ENCODE measurements at regions not wholly inside any gene's neighbourhood (a gene's known extent, or its start where the extent isn't known, plus 50 kb on each side); places are given as distances from the start of the nearest gene placed in this dataset.

DNA sequence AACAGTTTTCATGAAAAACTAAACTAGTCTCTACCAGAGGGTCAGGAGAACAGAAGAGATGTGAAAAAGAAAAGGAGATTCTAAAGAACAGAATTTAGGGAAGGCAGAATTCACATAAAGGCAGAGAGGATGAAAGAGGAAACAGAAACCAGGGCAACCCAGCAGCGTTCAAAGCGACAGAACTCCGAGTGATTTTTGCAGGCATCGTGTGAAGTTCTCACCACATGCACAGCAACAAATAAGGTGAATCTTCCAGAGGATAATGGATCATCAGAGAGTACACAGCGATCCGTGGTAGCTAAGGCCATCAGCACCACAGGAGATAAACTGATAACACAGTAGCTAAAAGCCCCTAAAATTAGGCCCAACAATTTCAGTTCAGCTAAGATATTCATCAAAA is 250.8 kb upstream of the THBS1 start:
- no peak for DNase-seq

DNA sequence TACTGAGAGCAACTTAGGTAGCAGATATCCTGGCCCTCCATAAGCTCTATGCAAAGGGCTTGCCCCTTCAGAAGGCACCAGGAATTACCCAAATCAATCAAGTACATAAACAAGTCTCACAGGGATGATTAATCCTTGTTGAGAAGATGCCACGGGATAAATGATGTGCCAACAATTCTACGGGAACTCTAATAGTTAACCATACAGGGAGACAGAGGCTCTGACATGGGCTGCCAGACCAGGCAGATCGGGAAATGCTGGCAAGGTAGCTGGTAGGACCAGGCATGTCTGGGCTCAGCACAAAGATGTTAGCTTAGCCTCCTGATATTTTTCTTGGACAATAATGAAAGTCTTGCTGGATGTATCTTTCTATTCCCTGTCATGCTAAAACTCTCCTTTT is 249.3 kb upstream of the THBS1 start:
- no peak for DNase-seq

DNA sequence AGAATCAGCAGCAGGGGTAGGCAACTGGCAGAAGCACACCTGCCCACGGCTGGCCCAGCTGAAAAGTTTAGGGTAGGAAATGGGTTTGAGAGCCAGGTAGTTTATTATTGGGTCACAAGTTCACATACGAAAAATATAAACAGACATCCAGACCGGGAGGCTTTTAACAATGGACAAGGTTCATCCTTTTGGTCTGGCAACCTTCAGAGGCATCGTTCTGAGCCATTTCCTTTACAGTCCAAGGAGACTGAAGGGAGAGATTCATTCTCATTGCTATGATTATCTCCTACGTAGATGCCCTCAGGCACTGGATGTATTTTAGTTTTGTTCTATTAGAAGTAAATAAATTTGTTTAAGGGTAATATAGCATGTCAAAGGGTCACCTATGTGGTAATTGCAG is 248.0 kb upstream of the THBS1 start:
- no peak for DNase-seq

DNA sequence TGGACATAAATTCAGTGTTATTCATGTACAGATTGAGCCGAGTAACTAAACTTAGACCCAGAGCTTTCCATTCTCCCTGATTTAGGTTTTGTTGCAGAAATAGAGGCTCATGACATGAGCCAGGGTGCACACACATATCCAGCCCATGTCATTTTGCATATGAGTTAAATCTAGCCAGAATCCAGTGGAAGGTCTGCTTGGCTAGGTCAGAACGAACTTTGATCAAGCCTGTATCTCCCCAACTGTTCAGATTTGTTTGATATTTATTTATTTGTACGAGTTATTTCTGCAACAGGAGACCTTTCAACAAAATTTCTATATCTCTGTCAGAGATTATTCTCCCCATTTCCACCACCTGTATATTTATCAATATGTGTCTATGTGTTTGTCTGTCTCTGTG is 247.5 kb upstream of the THBS1 start:
- DNase-seq: no peak

DNA sequence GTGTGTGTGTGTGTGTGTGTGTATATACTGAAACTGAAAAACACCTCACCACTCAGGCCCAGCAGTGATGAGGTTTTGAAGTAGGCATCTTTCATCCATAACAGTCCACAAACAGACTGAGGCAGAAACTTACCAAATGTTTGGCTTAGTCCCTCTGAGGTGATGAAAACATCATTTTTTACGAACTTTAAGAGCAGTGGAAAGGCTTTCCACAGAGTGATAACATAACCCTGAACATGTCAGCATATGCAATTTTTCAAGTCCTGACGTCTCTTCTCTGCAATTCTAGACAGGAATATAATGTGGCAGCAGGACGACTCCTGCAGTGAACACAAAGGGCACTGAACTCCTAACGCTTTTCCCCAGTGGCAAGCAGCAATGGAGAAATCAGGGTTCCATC is 247.0 kb upstream of the THBS1 start:
- no peak for DNase-seq

DNA sequence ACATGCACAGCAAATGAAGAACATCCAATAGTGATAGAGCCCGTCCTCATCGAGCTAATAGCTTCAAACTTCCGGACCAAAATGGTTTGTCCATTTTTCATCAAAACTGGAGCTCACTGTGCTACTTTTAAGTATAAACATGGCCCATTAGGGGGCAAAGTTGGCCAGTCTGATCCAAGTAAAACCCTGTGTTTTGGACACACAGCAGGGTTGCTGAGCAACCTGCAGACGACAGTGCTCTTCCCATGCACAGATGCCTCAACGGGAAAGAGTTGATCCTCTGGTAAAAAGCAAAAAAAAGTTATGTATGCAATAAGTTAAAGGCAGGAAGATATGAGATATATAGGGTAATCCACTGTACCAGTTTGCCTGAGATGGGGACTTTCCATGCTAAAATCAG is 244.0 kb upstream of the THBS1 start:
- DNase-seq: no peak

DNA sequence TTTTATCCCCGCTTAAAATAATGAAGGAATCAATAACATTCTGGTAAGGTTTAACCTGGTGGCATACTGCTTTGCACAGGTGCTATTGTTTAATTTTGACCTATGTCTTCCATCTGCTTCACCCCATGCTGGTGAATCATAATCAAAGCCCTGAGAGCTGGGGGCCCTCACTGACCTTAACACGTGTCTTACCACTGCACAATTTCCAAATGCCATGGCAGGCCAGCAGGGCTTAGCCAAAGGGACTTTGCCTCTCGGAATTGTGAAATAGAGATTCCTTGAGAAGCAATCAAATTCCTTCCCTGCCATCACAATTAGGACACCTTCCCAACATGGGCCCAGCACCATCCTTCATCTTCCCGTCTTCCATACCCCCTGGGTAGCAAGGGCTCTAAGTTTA is 242.6 kb upstream of the THBS1 start:
- no peak for DNase-seq

DNA sequence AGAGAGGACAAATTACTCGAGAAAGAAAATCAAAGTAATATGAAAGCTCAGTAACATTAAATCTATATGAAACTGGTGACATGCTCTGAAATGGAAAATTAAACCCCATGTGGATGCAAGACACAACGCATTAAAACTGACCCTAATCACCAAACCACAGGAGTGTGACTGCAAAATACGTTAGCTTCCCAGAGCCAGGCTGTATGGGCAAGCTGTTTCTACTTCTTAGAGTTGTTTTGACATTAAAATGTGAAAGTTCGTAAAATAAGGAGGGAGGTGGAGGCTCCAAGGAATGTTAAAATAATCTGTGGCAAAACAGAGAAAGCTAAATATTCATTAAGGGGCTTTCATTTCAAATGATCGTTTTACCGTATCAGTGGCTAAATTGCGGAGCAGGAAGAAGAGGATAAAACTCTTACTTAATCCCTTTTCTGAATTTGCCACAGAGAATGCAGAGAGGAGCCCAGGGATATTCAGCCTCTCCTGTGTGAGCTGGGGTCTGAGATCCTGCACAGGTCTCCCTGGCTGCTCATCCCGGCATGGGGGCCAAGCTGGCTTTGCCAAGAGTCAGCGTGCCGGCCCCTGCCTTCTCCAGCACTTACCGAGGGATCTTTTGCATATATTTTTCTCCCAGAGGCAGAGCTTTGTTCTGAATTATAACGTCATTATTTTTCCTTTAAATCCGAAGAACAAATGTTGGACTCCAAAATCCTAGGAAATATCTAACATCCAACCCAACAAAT is 239.8 kb upstream of the THBS1 start:
- DNase-seq: no peak

DNA sequence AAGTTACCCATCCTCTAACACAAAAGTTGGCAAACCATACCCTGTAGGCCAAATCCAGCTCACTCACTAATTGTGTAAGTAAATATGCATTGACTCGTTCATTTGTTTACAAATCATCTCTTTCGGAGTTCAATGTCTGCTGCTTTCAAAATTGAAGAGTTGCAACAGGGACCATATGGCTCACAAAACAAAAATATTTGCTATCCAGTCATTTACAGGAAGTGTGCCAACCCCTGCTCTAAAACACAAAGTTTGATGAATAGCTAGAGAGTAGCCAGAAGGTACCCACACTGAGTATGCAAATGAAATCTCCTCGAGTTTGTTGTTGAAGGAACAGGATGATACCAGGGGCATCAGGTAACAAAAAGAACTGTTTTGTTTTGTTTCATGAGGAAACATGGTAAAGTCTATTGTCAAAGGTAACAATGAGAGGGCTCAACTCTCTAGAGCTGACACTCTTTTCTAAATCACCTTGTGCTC is 236.2 kb upstream of the THBS1 start:
- DNase-seq: no peak

DNA sequence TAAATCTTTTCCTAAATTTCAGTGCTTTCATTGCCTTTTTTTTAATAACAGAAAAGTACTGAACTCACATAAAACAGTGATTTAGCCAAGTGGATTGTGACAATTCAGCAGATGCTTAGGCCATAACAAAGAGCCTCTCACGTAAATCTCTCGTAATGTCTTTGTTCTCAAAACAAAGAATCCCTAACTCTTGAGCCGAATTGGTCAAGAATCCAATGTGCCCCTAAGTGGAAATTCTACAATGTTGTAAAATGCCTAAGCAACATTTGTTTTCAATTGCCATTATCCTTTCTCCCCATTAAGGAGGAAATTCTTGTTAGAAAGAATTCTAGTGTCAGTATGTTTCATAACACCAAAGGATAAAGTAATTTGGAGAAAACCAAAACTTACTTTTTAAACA is 235.7 kb upstream of the THBS1 start:
- DNase-seq: no peak

DNA sequence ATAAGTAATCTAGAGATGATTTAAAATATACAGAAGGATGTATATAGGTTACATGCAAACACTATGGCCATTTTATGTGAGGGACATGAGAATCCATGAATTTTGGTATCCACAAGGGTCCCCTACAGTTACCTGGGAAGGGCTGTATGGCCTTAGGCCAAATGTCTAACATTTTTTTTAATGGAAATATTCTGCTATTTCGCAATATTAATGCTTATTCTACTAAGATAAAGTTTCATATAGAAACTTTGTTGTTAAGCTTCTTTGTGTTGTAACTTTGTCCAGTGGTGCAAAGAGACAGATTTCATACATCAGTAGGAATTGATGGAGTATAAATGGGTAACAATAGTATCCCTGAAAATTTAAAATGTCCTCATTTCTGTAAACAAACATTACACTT is 233.4 kb upstream of the THBS1 start:
- DNase-seq: no peak

DNA sequence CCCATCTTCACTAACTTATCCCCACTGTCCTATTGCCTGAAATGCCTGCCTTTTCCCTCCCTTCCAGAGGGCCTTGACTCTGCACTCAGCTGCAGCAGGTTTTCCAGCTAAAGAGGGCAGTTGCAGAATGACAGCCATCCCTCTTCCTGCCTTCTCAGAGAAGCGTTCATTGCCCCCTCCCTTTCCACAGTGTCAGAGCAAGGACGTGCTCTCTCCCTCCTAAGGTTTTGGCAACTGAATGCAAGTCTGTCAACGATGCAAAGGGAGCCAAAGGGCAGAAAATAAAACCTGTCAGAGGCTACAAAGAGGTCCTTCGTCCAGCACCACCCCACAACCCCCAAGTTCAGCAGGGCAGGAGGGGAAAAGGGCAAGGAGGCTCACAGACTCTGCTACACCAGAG is 230.1 kb upstream of the THBS1 start:
- DNase-seq: no peak

DNA sequence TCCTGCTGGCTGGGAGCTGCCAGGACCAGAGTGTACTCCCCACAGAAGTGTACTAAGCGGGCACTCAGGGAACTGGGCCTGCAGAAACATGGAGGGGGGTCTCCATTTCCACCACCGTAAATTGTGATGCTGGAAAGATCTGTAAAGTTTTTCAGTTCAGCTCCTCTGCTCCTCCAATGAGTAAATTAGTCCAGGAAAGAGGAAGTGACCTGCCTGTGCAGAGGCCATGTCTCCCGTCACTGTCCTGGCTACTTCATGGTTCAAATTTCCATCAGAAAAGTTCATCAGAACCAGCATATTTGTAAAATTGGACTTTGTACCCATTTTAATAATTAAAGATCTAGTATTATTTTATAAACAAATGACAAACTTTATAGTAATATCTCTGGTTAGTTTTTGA is 226.7 kb upstream of the THBS1 start:
- DNase-seq: no peak

DNA sequence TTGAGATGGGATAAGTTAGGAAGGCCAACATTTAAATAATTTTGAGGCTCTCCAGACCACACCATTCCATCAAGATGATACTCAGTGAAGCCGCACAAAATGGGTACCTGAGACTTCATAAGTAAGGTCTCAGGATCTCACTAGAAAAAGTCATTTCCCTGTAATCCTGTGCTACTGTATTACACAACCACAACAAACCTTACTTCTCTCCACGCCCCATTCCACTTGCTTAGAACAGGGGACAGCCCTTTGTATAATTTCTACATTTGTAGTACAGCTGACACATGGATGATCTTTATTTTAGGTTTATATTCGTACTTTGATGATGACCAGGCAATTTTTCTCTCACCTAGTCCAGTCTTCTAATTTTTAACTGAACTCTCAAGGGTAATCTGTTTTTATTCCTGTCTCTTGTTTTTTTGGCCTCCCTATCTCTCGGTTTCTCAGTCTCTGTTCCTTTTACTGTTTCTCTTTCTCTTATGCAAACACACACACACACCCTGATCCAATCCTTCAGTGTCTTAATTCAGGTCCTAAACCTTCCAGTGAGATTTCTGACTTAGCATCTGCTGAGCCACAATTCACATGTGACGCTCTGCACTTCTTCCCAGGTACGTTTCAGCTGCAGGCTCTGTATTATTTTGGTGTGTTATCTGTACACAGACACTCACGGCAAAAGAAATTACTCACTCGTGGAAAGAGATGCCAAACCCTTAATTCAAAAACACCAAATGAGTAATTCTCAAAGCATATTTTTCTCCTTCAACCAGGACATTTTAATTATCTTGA is 223.2 kb upstream of the THBS1 start:
- no peak for DNase-seq

DNA sequence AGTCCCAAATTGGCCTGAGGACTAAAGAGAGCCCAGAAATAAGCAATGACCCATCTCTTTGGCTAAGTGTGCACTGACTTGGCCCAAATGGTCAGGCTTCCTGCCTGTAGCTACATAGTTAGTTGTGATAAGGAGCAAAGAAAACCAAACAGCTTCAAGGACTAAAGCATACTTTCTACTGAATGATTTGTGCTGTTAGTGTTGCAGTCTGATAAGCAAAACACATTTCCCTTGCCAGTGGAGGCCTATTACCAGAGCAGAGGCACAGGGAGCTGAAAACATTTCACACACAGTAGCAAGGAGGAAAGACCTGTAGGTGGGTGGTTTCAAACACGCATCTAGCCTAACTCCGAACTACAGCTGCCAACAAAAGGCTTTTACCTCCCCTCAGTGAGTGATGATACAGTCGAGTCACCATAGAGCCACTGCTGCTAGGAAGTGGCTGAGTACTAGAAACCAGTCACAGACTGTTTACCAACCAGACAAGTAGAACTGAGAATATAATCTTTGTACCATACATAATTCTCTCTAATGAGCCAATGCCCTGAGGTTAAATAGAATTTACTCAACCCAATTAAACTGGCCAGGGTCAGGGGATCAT is 222.3 kb upstream of the THBS1 start:
- DNase-seq: no peak

DNA sequence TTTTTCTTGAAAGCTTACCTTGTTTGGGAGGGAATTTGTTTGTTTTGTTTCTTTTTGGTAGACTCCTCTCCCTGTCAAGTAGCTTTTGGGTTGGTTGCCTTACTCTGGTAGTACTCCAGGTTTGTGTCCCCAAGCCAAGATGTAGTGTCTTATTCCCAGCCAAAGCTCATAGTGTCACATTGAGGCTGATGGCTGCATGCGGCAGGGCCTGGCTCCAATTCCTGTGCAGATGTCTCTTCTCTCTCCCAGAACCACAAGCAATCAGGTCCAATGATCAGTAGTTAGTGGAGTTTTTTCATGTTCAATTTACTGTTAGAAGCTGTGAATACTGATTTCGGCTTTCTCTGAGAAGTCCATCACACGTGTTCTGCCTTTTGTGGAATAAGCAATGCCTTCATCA is 221.1 kb upstream of the THBS1 start:
- DNase-seq: no peak

DNA sequence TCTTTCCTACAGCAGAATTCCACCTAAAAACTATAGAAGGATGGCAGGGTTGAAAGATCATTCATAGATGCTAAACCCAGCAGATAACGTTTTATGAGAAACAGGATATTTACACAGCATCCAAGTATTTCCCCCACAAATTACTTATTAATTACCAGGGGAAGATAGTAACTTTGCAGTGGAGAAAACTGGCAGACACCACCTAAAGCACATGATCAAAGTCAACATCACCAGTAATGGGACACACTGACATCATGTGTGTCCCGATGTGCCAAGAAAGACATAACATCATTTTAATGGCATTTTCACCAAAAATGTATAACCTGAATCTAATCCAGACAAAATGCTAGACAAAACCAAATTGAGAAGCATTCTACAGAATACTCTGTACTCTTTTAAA is 220.4 kb upstream of the THBS1 start:
- DNase-seq: no peak

DNA sequence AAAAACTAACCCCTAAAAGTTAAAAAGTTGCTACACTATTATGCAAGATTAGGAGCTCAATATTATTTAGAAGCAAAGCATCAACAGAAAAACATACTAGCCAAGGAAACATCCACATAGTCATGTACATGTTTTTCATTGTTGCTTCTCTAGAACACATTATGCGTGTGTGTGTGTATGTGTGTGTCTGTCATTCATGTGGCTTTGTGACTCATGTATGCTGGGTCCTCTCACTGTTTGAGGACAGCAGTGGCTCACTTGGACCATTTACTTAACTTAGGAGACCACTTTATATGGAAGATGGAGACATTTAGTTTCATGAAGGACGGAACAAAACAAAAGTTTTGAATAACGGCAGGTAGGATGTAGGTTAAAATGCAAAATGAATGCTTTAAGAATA is 219.4 kb upstream of the THBS1 start:
- no peak for DNase-seq

DNA sequence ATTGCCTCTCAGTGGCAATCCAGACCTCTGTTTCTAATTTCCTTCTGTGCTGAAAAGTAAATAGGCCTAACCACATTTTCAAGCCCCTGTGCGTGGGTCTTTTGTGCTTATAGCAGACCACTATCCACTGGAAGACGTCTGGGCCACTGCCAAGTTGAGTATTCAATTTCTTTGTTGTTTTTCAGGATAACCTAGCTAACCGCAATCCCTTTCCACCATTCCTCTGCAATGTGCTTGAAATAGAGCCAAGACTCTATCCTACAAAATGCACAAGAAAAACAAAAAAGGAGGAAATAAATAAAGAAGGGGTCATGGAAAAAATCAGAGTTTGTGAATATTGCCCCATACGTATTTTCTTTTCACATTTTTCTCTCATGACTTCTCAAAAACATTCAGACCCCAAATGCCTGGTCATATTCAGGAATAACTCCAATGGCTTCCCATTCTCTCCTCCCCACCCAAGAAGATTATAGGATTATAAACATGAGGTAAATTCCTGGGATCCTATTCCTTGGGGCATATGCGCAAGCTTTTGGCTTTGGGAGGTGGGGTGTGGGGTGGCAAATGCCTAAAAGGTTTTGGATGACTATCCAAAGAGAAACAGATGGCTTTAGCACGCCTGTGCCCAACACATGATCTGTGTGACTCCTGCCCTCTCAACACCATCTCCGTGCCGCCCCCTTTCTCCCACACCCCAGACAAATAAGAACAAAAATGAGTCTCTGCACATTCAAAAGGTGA is 217.9 kb upstream of the THBS1 start:
- no peak for DNase-seq

DNA sequence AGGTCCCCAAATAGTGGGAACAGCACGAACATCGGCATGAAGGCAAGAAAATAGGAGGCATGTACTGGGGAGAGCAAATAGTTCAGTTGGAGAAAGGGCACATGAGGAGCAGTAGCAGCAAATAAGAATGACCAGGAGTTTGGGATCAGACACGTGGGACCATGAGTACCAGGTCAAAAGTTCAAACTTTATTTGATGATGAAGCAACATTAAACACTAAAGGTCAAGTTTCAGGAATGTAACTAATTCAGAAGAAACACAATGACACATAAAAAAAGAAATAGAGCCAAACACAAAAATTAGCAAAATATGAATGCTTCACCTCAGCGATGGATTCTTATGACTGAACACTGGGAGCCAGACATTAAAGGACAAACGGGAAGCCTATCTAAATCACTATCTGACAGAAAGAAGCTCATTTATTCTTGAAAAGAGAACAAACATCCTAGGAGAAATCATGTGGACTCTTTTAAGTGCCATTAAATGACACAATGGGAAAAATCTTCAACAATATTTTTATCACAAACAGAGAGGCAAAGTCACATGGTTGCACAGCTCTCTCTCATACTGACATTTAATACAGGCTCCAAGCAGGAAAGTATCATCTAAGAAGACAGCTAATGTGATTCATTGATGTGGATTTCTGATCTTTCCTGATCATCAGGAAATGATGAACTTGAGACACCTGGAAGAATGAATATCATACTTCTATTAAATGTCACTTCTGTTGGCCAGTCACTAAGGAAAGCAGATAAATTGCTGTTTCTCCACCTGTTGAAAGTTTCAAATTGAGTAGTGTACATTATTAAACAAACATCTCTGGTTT is 216.9 kb upstream of the THBS1 start:
- no peak for DNase-seq

DNA sequence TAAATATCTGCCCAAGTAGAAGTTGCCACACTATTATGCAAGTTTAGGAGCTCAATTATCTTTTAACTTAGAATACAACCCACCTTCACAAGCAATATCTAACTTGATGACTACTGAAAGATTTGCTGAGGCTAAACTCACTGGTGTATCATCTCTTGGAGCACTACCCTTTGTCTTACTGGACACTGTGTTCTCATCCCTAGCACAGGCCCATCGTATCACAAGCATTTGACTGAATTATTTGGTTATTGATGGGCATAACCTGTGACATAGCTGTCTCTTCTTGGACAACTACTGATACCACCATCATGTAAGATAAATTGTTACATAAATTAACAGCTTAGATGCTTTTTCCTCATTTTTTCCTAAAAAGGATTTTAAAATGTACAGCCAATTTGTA is 216.2 kb upstream of the THBS1 start:
- DNase-seq: no peak

DNA sequence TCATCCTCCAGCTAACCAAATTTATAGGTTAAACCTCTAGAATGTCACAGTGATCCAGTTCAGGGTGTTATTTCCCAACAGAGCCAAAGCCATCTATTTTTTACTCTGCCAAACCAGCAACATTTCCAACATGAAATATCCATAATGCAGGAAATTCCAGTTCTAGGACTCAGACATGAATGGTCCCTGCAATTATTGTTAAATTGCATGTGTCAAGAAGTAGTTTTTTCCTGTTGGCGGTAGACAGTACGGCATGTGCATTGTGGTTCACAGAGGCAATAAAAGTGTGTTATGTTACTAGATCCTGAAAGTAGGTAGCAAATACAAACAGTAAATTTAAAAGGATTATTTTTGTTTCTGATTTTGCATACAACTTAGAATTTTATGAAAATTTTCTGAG is 215.7 kb upstream of the THBS1 start:
- no peak for DNase-seq

DNA sequence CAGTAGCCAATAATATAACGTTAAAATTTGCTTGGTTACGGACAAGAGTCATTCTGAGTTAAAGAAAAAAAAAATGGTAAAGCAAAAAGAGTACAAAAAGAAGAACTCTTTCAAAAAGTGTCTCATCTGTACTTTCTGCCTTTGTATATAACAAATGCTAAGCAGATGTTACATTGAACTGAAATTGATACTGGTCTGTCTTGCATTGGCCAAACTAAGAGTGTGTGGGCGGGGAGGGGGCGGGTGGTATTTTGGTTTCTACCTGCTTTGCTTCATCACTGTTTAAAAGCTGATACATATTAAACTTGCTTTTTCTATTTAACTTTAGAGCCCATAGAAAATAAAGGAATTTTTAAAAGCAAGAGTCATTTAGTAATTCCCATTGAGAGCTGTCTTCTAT is 215.0 kb upstream of the THBS1 start:
- DNase-seq: no peak
